KMS-11 (cell line): ENCODE measurements at regions not wholly inside any gene's neighbourhood (a gene's known extent, or its start where the extent isn't known, plus 50 kb on each side); places are given as distances from the start of the nearest gene placed in this dataset.

Experiments
- H2AFZ ChIP-seq: fragments of 200-600 bp; sonication (generic); 2 replicates; pipeline ENCODE4 v1.6.1; 2016; ENCODE audit warnings: antibody characterized with exemption, mixed run types, low read depth
- H3K27ac ChIP-seq: fragments of 200-600 bp; sonication (generic); 2 replicates; pipeline ENCODE4 v1.6.1; 2016; ENCODE audit warnings: mild to moderate bottlenecking, mixed run types
- H3K27me3 ChIP-seq: fragments of 200-600 bp; sonication (generic); 2 replicates; pipeline ENCODE4 v1.6.1; 2017; ENCODE audit warnings: mild to moderate bottlenecking, low read depth, mixed run types, moderate library complexity; ENCODE audit not compliant: insufficient read depth
- H3K36me3 ChIP-seq: fragments of 200-600 bp; sonication (generic); 2 replicates; pipeline ENCODE4 v1.6.1; 2017; ENCODE audit warnings: mild to moderate bottlenecking, mixed run types; ENCODE audit not compliant: insufficient read depth
- H3K4me1 ChIP-seq: fragments of 200-600 bp; sonication (generic); 2 replicates; pipeline ENCODE4 v1.6.1; 2016; ENCODE audit warnings: mild to moderate bottlenecking, low read depth, mixed run types; ENCODE audit not compliant: poor library complexity, severe bottlenecking
- H3K4me2 ChIP-seq: fragments of 200-600 bp; sonication (generic); 2 replicates; pipeline ENCODE4 v1.7.0; 2016; ENCODE audit warnings: mild to moderate bottlenecking, mixed run types
- H3K4me3 ChIP-seq: fragments of 200-600 bp; sonication (generic); IDR thresholded peaks from 2 replicates; pipeline ENCODE4 v1.6.1; 2017; ENCODE audit warnings: low read depth, low read length, mixed read lengths; ENCODE audit not compliant: insufficient read depth
- H3K79me2 ChIP-seq: fragments of 200-600 bp; sonication (generic); 2 replicates; pipeline ENCODE4 v1.6.1; 2016; ENCODE audit warnings: low read depth, mixed run types; ENCODE audit not compliant: insufficient read depth
- H3K9ac ChIP-seq: fragments of 200-600 bp; sonication (generic); 2 replicates; pipeline ENCODE4 v1.6.1; 2016; ENCODE audit warnings: mild to moderate bottlenecking, mixed run types
- H4K20me1 ChIP-seq: fragments of 200-600 bp; sonication (generic); 2 replicates; pipeline ENCODE4 v1.6.1; 2016; ENCODE audit warnings: mild to moderate bottlenecking, mixed run types; ENCODE audit not compliant: insufficient read depth
- TF ChIP-seq, protein P1 (sequence below): fragments of 200-600 bp; sonication (generic); conservative IDR thresholded peaks from 2 replicates; pipeline ENCODE4 v1.6.1; 2017; ENCODE audit warnings: low read depth, mild to moderate bottlenecking, antibody characterized with exemption, low read length, moderate library complexity, mixed read lengths

DNA sequence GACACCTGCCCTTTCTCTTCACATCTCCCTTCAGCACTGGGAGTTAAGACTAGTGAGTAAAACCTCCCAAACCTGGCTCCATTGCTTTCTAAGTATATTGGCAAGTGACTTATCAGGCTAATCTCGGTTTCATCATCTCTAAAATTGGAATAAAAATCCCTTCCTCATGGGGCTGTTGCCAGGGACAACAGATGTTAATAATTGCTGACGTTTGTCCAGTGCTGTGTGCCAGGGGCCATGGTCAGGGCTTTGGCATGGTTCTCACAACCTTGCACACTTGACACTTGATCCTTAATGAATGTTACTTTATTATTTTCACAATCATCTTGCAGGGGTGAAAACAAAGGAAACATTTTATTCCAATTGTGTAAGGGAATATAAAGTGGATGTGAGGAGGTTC lies 1262.0 kb upstream of the WWC1 start:
- no peaks in the 10 kb centered on the region for H3K4me1 ChIP-seq
- no peak overlapping the region for H3K9ac ChIP-seq
- TF ChIP-seq, protein P1, sequence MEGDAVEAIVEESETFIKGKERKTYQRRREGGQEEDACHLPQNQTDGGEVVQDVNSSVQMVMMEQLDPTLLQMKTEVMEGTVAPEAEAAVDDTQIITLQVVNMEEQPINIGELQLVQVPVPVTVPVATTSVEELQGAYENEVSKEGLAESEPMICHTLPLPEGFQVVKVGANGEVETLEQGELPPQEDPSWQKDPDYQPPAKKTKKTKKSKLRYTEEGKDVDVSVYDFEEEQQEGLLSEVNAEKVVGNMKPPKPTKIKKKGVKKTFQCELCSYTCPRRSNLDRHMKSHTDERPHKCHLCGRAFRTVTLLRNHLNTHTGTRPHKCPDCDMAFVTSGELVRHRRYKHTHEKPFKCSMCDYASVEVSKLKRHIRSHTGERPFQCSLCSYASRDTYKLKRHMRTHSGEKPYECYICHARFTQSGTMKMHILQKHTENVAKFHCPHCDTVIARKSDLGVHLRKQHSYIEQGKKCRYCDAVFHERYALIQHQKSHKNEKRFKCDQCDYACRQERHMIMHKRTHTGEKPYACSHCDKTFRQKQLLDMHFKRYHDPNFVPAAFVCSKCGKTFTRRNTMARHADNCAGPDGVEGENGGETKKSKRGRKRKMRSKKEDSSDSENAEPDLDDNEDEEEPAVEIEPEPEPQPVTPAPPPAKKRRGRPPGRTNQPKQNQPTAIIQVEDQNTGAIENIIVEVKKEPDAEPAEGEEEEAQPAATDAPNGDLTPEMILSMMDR: no peak
- H3K27me3 ChIP-seq: no peaks in the 10 kb centered on the region
- no peak overlapping the region for H3K4me3 ChIP-seq
- H3K4me2 ChIP-seq: no peak overlapping the region
- no peaks in the 10 kb centered on the region for H3K79me2 ChIP-seq
- no peaks in the 10 kb centered on the region for H4K20me1 ChIP-seq
- H3K36me3 ChIP-seq: no peaks in the 10 kb centered on the region
- no peak overlapping the region for H2AFZ ChIP-seq
- no peak overlapping the region for H3K27ac ChIP-seq

DNA sequence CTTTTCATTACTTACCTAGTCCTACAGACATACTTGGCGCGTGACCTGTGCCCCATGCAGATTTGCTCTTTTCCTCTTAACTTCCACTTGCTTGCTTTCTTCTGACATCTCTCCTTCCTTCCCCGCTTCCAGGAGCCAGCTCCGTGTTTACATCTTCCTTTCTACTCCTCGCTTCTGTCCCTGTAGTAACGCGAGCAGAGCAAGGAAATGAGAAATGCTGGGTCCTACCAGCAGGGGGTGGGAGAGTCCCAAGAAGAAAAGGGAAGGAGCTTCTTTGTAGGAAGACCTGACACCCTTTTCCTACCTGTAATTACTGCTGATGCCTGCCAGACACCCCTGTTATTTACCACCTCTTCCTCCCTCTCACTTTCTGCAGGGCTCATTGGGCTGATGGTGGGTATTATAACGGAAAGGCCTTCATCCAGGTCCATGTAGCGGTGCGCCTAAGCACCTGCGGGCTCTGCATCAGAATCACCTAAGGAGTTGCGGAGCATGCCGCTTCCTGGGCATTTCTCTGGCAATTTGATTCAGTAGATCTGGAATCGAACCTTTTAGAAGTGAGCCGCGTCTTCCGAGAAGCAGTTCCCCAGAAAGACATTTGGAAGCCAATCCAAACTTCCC lies 1260.8 kb upstream of the WWC1 start:
- H4K20me1 ChIP-seq: no peaks in the 10 kb centered on the region
- H3K9ac ChIP-seq: no peak overlapping the region
- H3K4me1 ChIP-seq: no peaks in the 10 kb centered on the region
- no peaks in the 10 kb centered on the region for H3K79me2 ChIP-seq
- no peak overlapping the region for H2AFZ ChIP-seq
- TF ChIP-seq, protein P1: no peak; the same call in 1 of the 2 replicates
- no peaks in the 10 kb centered on the region for H3K27me3 ChIP-seq
- H3K4me2 ChIP-seq: no peak overlapping the region
- H3K4me3 ChIP-seq: no peak overlapping the region
- H3K27ac ChIP-seq: no peak overlapping the region
- no peaks in the 10 kb centered on the region for H3K36me3 ChIP-seq

DNA sequence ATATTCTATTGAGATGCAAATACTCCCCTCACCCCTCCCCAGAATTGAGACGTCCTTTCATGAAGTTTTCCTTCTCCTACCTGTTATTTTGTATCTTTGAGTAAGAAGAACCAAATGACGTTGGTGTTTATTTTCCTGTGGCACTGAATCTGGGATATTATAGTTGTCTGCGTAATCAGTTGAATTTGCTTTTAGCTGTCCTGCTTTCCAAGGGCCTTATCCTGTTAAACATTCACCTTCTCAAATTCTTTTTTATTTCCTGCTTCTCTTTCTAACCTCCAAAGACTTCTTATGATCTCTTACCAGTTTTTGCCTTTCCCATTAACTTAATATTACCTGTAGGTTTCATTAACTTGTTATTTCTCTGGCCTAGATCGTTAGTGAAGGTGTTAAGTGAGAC lies 1254.9 kb upstream of the WWC1 start:
- H3K27me3 ChIP-seq: no peaks in the 10 kb centered on the region
- no peaks in the 10 kb centered on the region for H3K36me3 ChIP-seq
- H3K9ac ChIP-seq: no peak overlapping the region
- H3K4me2 ChIP-seq: no peak overlapping the region
- no peak overlapping the region for H3K4me3 ChIP-seq
- TF ChIP-seq, protein P1: no peak
- H2AFZ ChIP-seq: no peak overlapping the region
- H3K4me1 ChIP-seq: no peaks in the 10 kb centered on the region
- H3K79me2 ChIP-seq: no peaks in the 10 kb centered on the region
- H3K27ac ChIP-seq: no peak overlapping the region
- no peaks in the 10 kb centered on the region for H4K20me1 ChIP-seq

DNA sequence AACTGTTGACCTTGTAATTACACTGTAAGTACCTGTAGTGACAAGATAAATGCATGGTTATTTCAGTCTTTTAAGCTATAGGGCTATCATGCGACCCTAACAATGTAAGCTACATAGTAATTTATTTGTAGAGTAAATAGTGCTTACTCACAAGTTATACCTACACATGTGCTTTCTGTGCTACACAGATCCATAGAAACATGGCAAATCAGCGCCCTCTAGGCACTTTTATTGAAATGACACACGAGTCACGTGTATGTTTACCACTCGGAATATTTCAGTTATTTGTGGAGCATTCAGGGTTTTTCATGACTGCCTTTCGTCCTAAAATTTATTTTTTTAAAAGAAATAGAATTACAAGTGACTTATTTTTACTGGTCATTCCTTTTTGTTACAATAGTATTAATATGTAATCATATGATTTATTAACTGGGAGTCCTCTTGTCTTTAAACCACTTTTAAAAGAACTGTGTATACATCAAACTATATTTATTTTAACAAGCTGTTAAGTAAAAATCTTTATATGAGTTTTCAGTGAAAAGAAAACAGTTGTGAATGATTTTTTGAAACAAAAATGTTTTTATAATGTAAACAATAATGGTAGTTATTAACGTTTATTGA lies 1242.3 kb upstream of the WWC1 start:
- no peak overlapping the region for H2AFZ ChIP-seq
- no peaks in the 10 kb centered on the region for H3K27me3 ChIP-seq
- H4K20me1 ChIP-seq: no peaks in the 10 kb centered on the region
- H3K36me3 ChIP-seq: no peaks in the 10 kb centered on the region
- no peaks in the 10 kb centered on the region for H3K4me1 ChIP-seq
- TF ChIP-seq, protein P1: no peak; the same call in 1 of the 2 replicates
- H3K4me3 ChIP-seq: no peak overlapping the region
- H3K79me2 ChIP-seq: no peaks in the 10 kb centered on the region
- no peak overlapping the region for H3K9ac ChIP-seq
- H3K4me2 ChIP-seq: no peak overlapping the region
- no peak overlapping the region for H3K27ac ChIP-seq
